Sigmoid colon (tissue), 6 donors: ENCODE measurements at regions not wholly inside any gene's neighbourhood (a gene's known extent, or its start where the extent isn't known, plus 50 kb on each side); places are given as distances from the start of the nearest gene placed in this dataset.

ENCODE experiments used
- DNase-seq: peaks from one replicate; pipeline ENCODE4 v3.0.0-alpha.2; 2019
- H3K27ac ChIP-seq, 4 donors: fragments of 200-600 bp; sonication (generic); one replicate each; pipeline ENCODE4 v1.5.1; 2016 to 2019; ENCODE audit warnings: mild to moderate bottlenecking in 1 of 4
- H3K27me3 ChIP-seq, 3 donors: fragments of 200-600 bp; sonication (generic); one replicate each; pipeline ENCODE4 v1.5.1; 2019; ENCODE audit warnings: mild to moderate bottlenecking in 1 of 3
- H3K36me3 ChIP-seq, 4 donors: fragments of 200-600 bp; sonication (generic); one replicate each; pipeline ENCODE4 v1.5.1; 2016 to 2019
- H3K4me1 ChIP-seq, 4 donors: fragments of 200-600 bp; sonication (generic); one replicate each; pipeline ENCODE4 v1.5.1; 2017 to 2019
- H3K4me3 ChIP-seq, 4 donors: fragments of 200-600 bp; sonication (generic); one replicate each; pipeline ENCODE4 v1.5.1; 2017 to 2019; ENCODE audit warnings: mild to moderate bottlenecking in 2 of 4, moderate library complexity in 1 of 4
- H3K9me3 ChIP-seq, 4 donors: fragments of 200-600 bp in 3 of 4; sonication (generic) in 3 of 4; one replicate each; pipeline versions ENCODE4 v1.5.1 to v1.6.1; 2013 to 2019
- CTCF ChIP-seq, 4 experiments: fragments of 450-650 bp in 3 of 4; fragments of 200-600 bp in 1 of 4; IDR thresholded peaks; one replicate each; pipeline ENCODE4 v1.5.1; 2016 to 2019; ENCODE audit warnings: antibody characterized with exemption in 4 of 4, mild to moderate bottlenecking in 3 of 4, moderate library complexity in 2 of 4
- EP300 ChIP-seq, 4 donors: sonication (generic); formaldehyde crosslinking; IDR thresholded peaks; one replicate each; pipeline ENCODE4 v1.6.1; 2017; ENCODE audit warnings: antibody characterized with exemption in 4 of 4
- POLR2A ChIP-seq, 2 donors: fragments of 450-650 bp; IDR thresholded peaks; one replicate each; pipeline ENCODE4 v1.6.1; 2016; ENCODE audit warnings: antibody characterized with exemption in 2 of 2, mild to moderate bottlenecking in 2 of 2, moderate library complexity in 2 of 2
- POLR2AphosphoS5 ChIP-seq, 4 donors: sonication (generic); formaldehyde crosslinking; IDR thresholded peaks; one replicate each; pipeline ENCODE4 v1.6.1; 2017; ENCODE audit warnings: antibody characterized with exemption in 4 of 4
- WGBS, 2 donors: extraction: QIAGEN DNeasy Blood & Tissue Kit; methylation state at CpG; one replicate each; pipeline ENCODE4 v1.1.7; 2013; 5-methylcytosine and 5-hydroxymethylcytosine counted together
- intact Hi-C: fragments of 100-400 bp; cut with DNase I; formaldehyde crosslinking; loops from one replicate; pipeline ENCODE4 v1.15.1; 2023
- donor health status: healthy with polysubstance abuse.
- donor health status: healthy.

- intact Hi-C loops: no loop called here
- Histone ChIP-seq H3K9me3 (peaks cover 0 to 5% (median 0%) of the 10 kb centered on the region in 4 donors), H3K27me3 (no peaks in the 10 kb centered on the region), H3K4me1 (no peaks in the 10 kb centered on the region), H3K4me3 (no peak overlapping the region), H3K36me3 (no peaks in the 10 kb centered on the region), H3K27ac (no peak overlapping the region)
- no peak for DNase-seq
- TF ChIP-seq CTCF (IDR thresholded peaks at IDR 0.05): no peak
- TF ChIP-seq POLR2A (IDR thresholded peaks at IDR 0.05): no peak
- no peak for TF ChIP-seq POLR2AphosphoS5 (IDR thresholded peaks at IDR 0.05)
- no peak for TF ChIP-seq EP300 (IDR thresholded peaks at IDR 0.05)
- 26 to 66% methylated on average over 3 of the region's 3 CpGs for WGBS, 2 donors
Measured at GRCh38 chr6:145490068-145490467, 245.3 kb downstream of the EPM2A start.

GRCh38 chr6:145491126-145491525 is 244.2 kb downstream of the EPM2A start:
- WGBS, 2 donors: 72 to 89% methylated on average over 8 of the region's 8 CpGs
- Histone ChIP-seq H3K36me3 (no peaks in the 10 kb centered on the region), H3K9me3 (peaks cover 0 to 11% (median 4%) of the 10 kb centered on the region in 4 donors), H3K27ac (no peak overlapping the region), H3K27me3 (no peaks in the 10 kb centered on the region), H3K4me1 (no peaks in the 10 kb centered on the region), H3K4me3 (no peak overlapping the region)
- TF ChIP-seq POLR2AphosphoS5 (IDR thresholded peaks at IDR 0.05) (no peak), EP300 (IDR thresholded peaks at IDR 0.05) (no peak), POLR2A (IDR thresholded peaks at IDR 0.05) (no peak), CTCF (IDR thresholded peaks at IDR 0.05) (no peak)
- DNase-seq: no peak
- intact Hi-C loops: no loop called here

DNA sequence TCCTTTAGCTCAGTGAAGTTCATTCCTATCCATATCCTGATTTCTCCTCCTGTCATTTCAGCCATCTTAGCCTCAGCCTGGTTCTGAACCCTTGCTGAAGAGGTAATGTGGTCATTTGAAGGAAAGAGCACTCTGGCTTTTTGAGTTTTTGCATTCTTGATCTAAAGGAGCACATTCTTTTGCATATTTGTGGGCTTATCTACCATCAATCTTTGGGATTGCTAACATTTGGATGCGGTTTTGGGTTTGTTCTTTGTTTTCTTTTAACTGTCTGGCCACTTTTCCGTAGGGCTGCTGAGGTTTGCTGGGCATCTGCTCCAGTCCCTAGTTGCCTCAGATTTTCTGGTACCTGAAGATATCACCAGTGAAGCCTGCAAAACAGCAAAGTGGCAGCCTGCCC is 238.3 kb downstream of the EPM2A start:
- no peaks in the 10 kb centered on the region for H3K4me1 ChIP-seq
- H3K9me3 ChIP-seq: peaks cover 0 to 11% (median 4%) of the 10 kb centered on the region in 4 donors
- H3K27ac ChIP-seq: no peak overlapping the region
- H3K27me3 ChIP-seq: no peaks in the 10 kb centered on the region
- TF ChIP-seq EP300 (IDR thresholded peaks at IDR 0.05) (no peak), POLR2AphosphoS5 (IDR thresholded peaks at IDR 0.05) (no peak), CTCF (IDR thresholded peaks at IDR 0.05) (no peak), POLR2A (IDR thresholded peaks at IDR 0.05) (no peak)
- no peak overlapping the region for H3K4me3 ChIP-seq
- intact Hi-C loops: no loop called here
- no peaks in the 10 kb centered on the region for H3K36me3 ChIP-seq
- no peak for DNase-seq
- WGBS, 2 donors: 44% methylated on average over 2 of the region's 2 CpGs

DNA sequence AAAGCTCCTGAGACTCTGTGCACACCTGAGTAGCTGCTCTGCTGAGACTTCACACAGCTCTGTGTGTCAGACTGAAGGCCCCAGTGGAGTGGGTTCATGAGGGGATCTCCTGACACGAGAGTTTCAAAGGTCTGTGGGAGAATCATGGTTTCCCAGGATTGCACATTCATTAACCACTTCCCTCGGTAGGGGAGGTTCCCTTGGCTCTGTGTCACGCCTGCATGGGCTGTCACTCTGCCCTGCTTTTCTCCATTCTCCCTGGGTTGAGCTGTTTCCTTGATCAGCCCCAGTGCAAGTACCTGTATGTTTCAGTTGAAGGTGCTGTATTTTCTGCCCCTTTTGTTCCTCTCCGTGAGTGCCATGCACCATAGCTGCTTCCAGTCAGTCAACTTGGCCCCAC is 236.9 kb downstream of the EPM2A start:
- intact Hi-C loops: no loop called here
- WGBS, 2 donors: 69 to 70% methylated on average over 4 of the region's 4 CpGs
- no peak overlapping the region for H3K4me3 ChIP-seq

DNA sequence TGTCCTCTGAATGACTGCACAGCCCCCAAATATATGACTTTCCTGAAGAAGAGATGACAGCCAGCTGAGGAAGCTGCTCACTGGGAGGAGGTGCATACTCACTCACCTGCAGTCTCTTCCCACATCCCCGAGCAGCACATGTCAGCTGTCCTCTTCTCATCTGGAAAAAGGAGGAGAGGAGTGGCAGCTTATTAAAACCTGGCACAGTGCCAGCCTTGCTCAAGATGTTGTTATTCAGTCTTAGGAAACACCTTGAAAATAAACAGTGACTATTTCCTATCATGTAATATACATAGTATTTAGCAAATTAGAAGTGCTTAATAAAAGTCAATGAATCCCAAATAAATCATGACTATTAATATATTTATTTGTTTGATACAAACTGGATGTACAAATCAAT is 232.9 kb downstream of the EPM2A start:
- intact Hi-C loops: no loop called here
- no peak for DNase-seq
- Histone ChIP-seq H3K36me3 (no peaks in the 10 kb centered on the region), H3K27ac (no peak overlapping the region), H3K27me3 (no peaks in the 10 kb centered on the region), H3K9me3 (peaks cover 0 to 2% (median under 1%) of the 10 kb centered on the region in 4 donors), H3K4me3 (no peak overlapping the region), H3K4me1 (no peaks in the 10 kb centered on the region)
- WGBS, 2 donors: 3 to 48% methylated on average over 1 of the region's 1 CpG
- TF ChIP-seq CTCF (IDR thresholded peaks at IDR 0.05): no peak
- no peak for TF ChIP-seq POLR2AphosphoS5 (IDR thresholded peaks at IDR 0.05)
- TF ChIP-seq EP300 (IDR thresholded peaks at IDR 0.05): no peak
- TF ChIP-seq POLR2A (IDR thresholded peaks at IDR 0.05): no peak

More for the DNA sequence above, 236.9 kb downstream of the EPM2A start:
- Histone ChIP-seq H3K9me3 (peaks cover 0 to 11% (median 4%) of the 10 kb centered on the region in 4 donors), H3K27me3 (no peaks in the 10 kb centered on the region), H3K36me3 (no peaks in the 10 kb centered on the region), H3K27ac (no peak overlapping the region), H3K4me1 (no peaks in the 10 kb centered on the region)
- no peak for DNase-seq
- TF ChIP-seq POLR2A (IDR thresholded peaks at IDR 0.05): no peak
